Endothelial cell of umbilical vein (primary cell): ENCODE measurements at regions not wholly inside any gene's neighbourhood (a gene's known extent, or its start where the extent isn't known, plus 50 kb on each side); places are given as distances from the start of the nearest gene placed in this dataset.

Experiments
- BruUV-seq: library from RNA; stranded (reverse); fragments of 400-500 nt; replicated peaks from 2 replicates; lab custom pipeline; 2021; lab: Mats Ljungman, UMichigan
- CTCF ChIA-PET: fragments of 300-600, 350-600 bp; sonication (Branson Sonifier 250); formaldehyde crosslinking; loops from one replicate; lab custom pipeline; 2021; ENCODE audit warnings: antibody characterized with exemption, inconsistent platforms; lab: Charles Lee
- POLR2A ChIA-PET: fragments of 300-600, 350-600 bp; sonication (Branson Sonifier 250); formaldehyde crosslinking; loops from one replicate; lab custom pipeline; 2021; ENCODE audit warnings: antibody characterized with exemption, inconsistent platforms; lab: Charles Lee
- DNase-seq: peaks from one replicate; pipeline ENCODE4 v3.0.0-alpha.2; 2011; ENCODE audit warnings: low read depth, low spot score
- FAIRE-seq: peaks from 2 replicates; lab custom pipeline; 2011; peaks lifted over from hg19 to GRCh38; lab: Jason Lieb, UNC
- H2AFZ ChIP-seq: 2 replicates; pipeline ENCODE4 v1.6.0; 2012; ENCODE audit warnings: low read depth, low read length, control low read depth, inconsistent platforms
- H3K27ac ChIP-seq: 2 replicates; pipeline ENCODE4 v1.5.1; 2011; ENCODE audit warnings: low read depth, mild to moderate bottlenecking, control low read depth, low read length, moderate library complexity; ENCODE audit not compliant: insufficient read depth
- H3K27me3 ChIP-seq, 2 experiments: 2 replicates each; pipeline versions ENCODE4 v1.6.0 to v1.6.1; 2011; ENCODE audit warnings: low read length in 2 of 2, mixed read lengths in 1 of 2; ENCODE audit not compliant: control insufficient read depth in 2 of 2, insufficient read depth in 2 of 2
- H3K36me3 ChIP-seq, 2 experiments: 2 replicates in 1 of 2; 3 replicates in 1 of 2; pipeline ENCODE4 v1.5.1; 2011; ENCODE audit warnings: low read length in 2 of 2, mild to moderate bottlenecking in 1 of 2, moderate library complexity in 1 of 2; ENCODE audit not compliant: control insufficient read depth in 2 of 2, insufficient read depth in 2 of 2; ENCODE audit errors: extremely low read depth in 1 of 2
- H3K4me1 ChIP-seq: 3 replicates; pipeline ENCODE4 v1.5.1; 2011; ENCODE audit warnings: mild to moderate bottlenecking, low read length; ENCODE audit not compliant: control insufficient read depth, insufficient read depth; ENCODE audit errors: extremely low read depth
- H3K4me2 ChIP-seq: 2 replicates; pipeline ENCODE4 v1.6.1; 2011; ENCODE audit warnings: low read length, control low read depth, mixed read lengths; ENCODE audit not compliant: insufficient read depth
- H3K4me3 ChIP-seq, 3 experiments: fragments of 200-600 bp in 1 of 3; sonication (generic), shearing (Covaris generic) in 1 of 3; replicated peaks in 1 of 3; 2 replicates each; pipeline ENCODE4 v1.5.1; 2011 to 2016; ENCODE audit warnings: control low read depth in 3 of 3, low read length in 3 of 3, mild to moderate bottlenecking in 2 of 3, inconsistent platforms in 1 of 3, low read depth in 1 of 3, moderate library complexity in 1 of 3; ENCODE audit not compliant: insufficient read depth in 1 of 3
- H3K79me2 ChIP-seq: 2 replicates; pipeline ENCODE4 v1.6.0; 2012; ENCODE audit warnings: low read length, inconsistent platforms; ENCODE audit not compliant: control insufficient read depth, insufficient read depth
- H3K9ac ChIP-seq: replicated peaks from 2 replicates; pipeline ENCODE3; 2011; ENCODE audit warnings: low read length, control low read depth; ENCODE audit not compliant: insufficient read depth; ENCODE audit errors: extremely low read depth
- H3K9me1 ChIP-seq: replicated peaks from 3 replicates; pipeline ENCODE4 v1.6.0; 2011; ENCODE audit warnings: mild to moderate bottlenecking, low read length; ENCODE audit not compliant: control insufficient read depth, insufficient read depth; ENCODE audit errors: extremely low read depth
- H3K9me3 ChIP-seq: replicated peaks from 2 replicates; pipeline ENCODE4 v1.5.1; 2012; ENCODE audit warnings: low read length, inconsistent platforms; ENCODE audit not compliant: control insufficient read depth, insufficient read depth
- H4K20me1 ChIP-seq: replicated peaks from 2 replicates; pipeline ENCODE3; 2011; ENCODE audit warnings: mild to moderate bottlenecking, low read length; ENCODE audit not compliant: control insufficient read depth, insufficient read depth; ENCODE audit errors: extremely low read depth
- EZH2 ChIP-seq: IDR thresholded peaks from 2 replicates; pipeline ENCODE4 v1.6.1; 2012; ENCODE audit warnings: borderline replicate concordance, low read depth, mild to moderate bottlenecking, moderate library complexity, low read length, inconsistent platforms; ENCODE audit not compliant: severe bottlenecking
- FOS ChIP-seq: IDR thresholded peaks from 2 replicates; pipeline ENCODE4 v1.6.1; 2011; ENCODE audit warnings: mild to moderate bottlenecking, low read length, moderate library complexity, borderline replicate concordance; ENCODE audit not compliant: insufficient read depth
- GATA2 ChIP-seq: IDR thresholded peaks from 2 replicates; pipeline ENCODE4 v1.7.0; 2011; ENCODE audit warnings: low read depth, mild to moderate bottlenecking, moderate library complexity, mixed read lengths, low read length; ENCODE audit not compliant: insufficient read length, insufficient read depth
- JUN ChIP-seq: IDR thresholded peaks from 2 replicates; pipeline ENCODE4 v1.6.1; 2011; ENCODE audit warnings: borderline replicate concordance, low read depth; ENCODE audit not compliant: insufficient read length, insufficient read depth
- MYC ChIP-seq: IDR thresholded peaks from one replicate; pipeline ENCODE4 v1.6.1; 2011; ENCODE audit warnings: mild to moderate bottlenecking, low read depth, low read length
- POLR2A ChIP-seq: IDR thresholded peaks from 2 replicates; pipeline ENCODE4 v1.6.1; 2012; ENCODE audit warnings: low read depth, mild to moderate bottlenecking, control low read depth, low read length
- POLR2AphosphoS5 ChIP-seq: IDR thresholded peaks from 2 replicates; pipeline ENCODE4 v1.6.1; 2012; ENCODE audit warnings: low read depth, mild to moderate bottlenecking, control low read depth, low read length, moderate library complexity; ENCODE audit not compliant: insufficient read depth
- dilution Hi-C: fragments of 300-500 bp; cut with MboI; formaldehyde crosslinking; loops from one replicate; pipeline ENCODE4 v1.15.0; 2019; ENCODE audit warnings: low sequenced_read_pairs; ENCODE audit not compliant: extremely low pct_ligation_motif_present
- intact Hi-C: fragments of 100-400 bp; cut with micrococcal nuclease; formaldehyde crosslinking; loops from one replicate; pipeline ENCODE4 v1.10.0; 2022
- TF ChIP-seq, protein P1 (sequence below), 2 donors: IDR thresholded peaks; 1 replicate in 1 of 2; 2 replicates in 1 of 2; pipeline ENCODE4 v1.5.1; 2011; ENCODE audit warnings: low read length in 2 of 2, mild to moderate bottlenecking in 2 of 2, moderate library complexity in 2 of 2, control low read depth in 1 of 2, inconsistent platforms in 1 of 2, low read depth in 1 of 2; ENCODE audit not compliant: insufficient read depth in 1 of 2; ENCODE audit errors: extremely low read depth in 1 of 2
- TF ChIP-seq, protein P2 (sequence below): IDR thresholded peaks from 2 replicates; pipeline ENCODE4 v1.6.1; 2011; ENCODE audit not compliant: insufficient read depth, insufficient read length

DNA sequence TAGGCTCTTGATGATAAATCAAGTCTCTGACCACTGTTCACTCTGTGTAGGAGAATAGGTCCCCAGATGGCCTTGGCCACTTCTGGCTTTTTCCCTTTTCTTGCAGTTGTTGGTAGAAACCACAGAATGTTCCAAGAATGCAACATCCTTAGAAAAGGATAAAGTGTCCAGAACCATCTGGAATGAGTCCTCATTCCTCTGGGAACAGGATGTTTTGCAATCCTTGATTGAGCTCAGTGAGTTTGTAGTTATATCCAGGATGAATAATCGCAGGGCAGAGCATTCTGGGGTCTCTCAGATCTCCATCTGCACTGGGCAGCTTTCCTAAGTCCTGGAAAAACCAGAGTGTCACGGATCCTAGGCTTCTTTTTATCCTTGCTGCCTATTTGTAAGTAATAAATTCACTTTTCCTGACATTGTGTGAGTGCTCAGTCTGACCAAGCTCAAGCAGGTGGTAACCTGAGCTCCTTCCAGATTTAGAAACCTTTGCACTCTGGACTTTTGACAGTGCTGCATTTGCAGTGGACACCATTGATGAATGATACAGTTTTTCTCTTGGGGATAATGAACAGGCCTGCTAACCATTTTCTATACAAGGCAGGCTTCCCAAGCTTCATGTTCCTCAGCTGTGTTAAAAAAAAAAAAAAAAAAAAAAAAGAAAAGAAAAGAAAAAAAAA, 1028.6 kb downstream of the OTOL1 start:
- H3K79me2 ChIP-seq = no peaks in the 10 kb centered on the region
- no peak overlapping the region for H3K27ac ChIP-seq
- DNase-seq = no peak
- POLR2A ChIA-PET = no interaction called here
- H3K9me3 ChIP-seq = no peaks in the 10 kb centered on the region
- dilution Hi-C loops = no loop called here
- no peaks in the 10 kb centered on the region for H3K36me3 ChIP-seq
- H2AFZ ChIP-seq = no peak overlapping the region
- FAIRE-seq = no peak
- no peak overlapping the region for H3K9ac ChIP-seq
- no peaks in the 10 kb centered on the region for H3K9me1 ChIP-seq
- H3K4me1 ChIP-seq = no peaks in the 10 kb centered on the region
- CTCF ChIA-PET = interaction anchor here (0.6 kb wide), 1 partner anchor 719 kb away, joined by 3 read pairs; no protein-coding TSS in a partner anchor
- no peak for TF ChIP-seq EZH2
- TF ChIP-seq, protein P1, sequence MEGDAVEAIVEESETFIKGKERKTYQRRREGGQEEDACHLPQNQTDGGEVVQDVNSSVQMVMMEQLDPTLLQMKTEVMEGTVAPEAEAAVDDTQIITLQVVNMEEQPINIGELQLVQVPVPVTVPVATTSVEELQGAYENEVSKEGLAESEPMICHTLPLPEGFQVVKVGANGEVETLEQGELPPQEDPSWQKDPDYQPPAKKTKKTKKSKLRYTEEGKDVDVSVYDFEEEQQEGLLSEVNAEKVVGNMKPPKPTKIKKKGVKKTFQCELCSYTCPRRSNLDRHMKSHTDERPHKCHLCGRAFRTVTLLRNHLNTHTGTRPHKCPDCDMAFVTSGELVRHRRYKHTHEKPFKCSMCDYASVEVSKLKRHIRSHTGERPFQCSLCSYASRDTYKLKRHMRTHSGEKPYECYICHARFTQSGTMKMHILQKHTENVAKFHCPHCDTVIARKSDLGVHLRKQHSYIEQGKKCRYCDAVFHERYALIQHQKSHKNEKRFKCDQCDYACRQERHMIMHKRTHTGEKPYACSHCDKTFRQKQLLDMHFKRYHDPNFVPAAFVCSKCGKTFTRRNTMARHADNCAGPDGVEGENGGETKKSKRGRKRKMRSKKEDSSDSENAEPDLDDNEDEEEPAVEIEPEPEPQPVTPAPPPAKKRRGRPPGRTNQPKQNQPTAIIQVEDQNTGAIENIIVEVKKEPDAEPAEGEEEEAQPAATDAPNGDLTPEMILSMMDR (IDR thresholded peaks at IDR 0.05; ENCODE audit: extremely low read depth in 1 of 2, insufficient read depth in 1 of 2, low read depth in 1 of 2, low read length in 2 of 2) = no peak
- no peaks in the 10 kb centered on the region for H4K20me1 ChIP-seq
- intact Hi-C loops = no loop called here
- no TSS peak for BruUV-seq
- H3K27me3 ChIP-seq = no peaks in the 10 kb centered on the region
- no peak overlapping the region for H3K4me3 ChIP-seq
- H3K4me2 ChIP-seq = no peak overlapping the region

DNA sequence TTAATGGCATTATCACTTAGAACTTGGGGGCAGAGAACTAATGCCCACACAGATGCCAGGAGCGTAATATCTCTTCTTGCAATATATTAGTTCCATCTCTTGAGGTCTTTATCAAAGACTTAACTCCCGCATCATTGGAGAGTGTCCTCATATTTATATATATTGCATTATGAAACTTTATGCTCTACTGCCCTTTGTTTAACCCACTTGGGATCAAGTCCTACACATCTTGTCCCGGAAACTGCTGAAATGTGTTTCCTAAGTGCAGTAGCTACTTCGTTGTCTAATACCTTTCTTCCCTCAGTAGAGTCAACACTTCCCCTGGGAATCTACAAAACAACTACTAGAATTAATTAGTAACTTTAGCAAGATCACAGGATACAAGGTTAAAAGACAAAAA, 1029.2 kb downstream of the OTOL1 start:
- no peaks in the 10 kb centered on the region for H3K79me2 ChIP-seq
- no peaks in the 10 kb centered on the region for H3K9me1 ChIP-seq
- no TSS peak for BruUV-seq
- no peak overlapping the region for H3K27ac ChIP-seq
- no peaks in the 10 kb centered on the region for H3K9me3 ChIP-seq
- DNase-seq (no peak), FAIRE-seq (no peak)
- ChIA-PET CTCF (interaction anchor here (0.6 kb wide), 1 partner anchor 718 kb away, joined by 3 read pairs; no protein-coding TSS in a partner anchor), POLR2A (no interaction called here)
- no peak overlapping the region for H3K4me3 ChIP-seq
- H3K27me3 ChIP-seq = no peaks in the 10 kb centered on the region
- no peak overlapping the region for H3K4me2 ChIP-seq
- TF ChIP-seq GATA2 (no peak), FOS (no peak), MYC (no peak), EZH2 (no peak), JUN (no peak), POLR2AphosphoS5 (no peak), POLR2A (no peak)
- TF ChIP-seq, protein P2, sequence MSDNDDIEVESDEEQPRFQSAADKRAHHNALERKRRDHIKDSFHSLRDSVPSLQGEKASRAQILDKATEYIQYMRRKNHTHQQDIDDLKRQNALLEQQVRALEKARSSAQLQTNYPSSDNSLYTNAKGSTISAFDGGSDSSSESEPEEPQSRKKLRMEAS = no peak
- TF ChIP-seq, protein P1 (IDR thresholded peaks at IDR 0.05; ENCODE audit: extremely low read depth in 1 of 2, insufficient read depth in 1 of 2, low read depth in 1 of 2, low read length in 2 of 2) = no peak
- H3K4me1 ChIP-seq = no peaks in the 10 kb centered on the region
- H3K9ac ChIP-seq = no peak overlapping the region
- intact Hi-C loops (no loop called here), dilution Hi-C loops (no loop called here)
- H4K20me1 ChIP-seq = no peaks in the 10 kb centered on the region
- H3K36me3 ChIP-seq = no peaks in the 10 kb centered on the region
- no peak overlapping the region for H2AFZ ChIP-seq
